GM21381 (cell line): ENCODE measurements at regions not wholly inside any gene's neighbourhood (a gene's known extent, or its start where the extent isn't known, plus 50 kb on each side); places are given as distances from the start of the nearest gene placed in this dataset.

Source experiments
- ATAC-seq: cut with Tn5 transposase; IDR thresholded peaks from one replicate; pipeline ENCODE4 v1.9.1; 2021; ENCODE audit warnings: mild to moderate bottlenecking, moderate library complexity; ENCODE audit not compliant: unreplicated experiment

DNA sequence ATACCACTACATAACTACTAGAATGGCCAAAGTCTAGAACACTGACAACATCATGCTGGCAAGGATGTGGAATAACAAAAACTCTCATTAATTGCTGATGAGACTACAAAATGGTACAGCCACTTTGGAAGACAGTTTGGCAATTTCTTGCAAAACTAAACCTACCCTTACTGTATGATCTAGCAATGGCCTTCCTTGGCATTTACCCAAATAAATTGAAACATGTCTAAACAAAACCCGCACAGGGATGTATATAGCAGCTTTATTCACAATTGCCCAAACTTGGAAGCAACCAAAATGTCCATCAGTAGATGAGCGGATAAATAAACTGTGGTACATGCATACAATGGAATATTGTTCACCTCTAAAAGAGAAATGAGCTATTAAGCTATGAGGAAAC, 87.9 kb upstream of the SLC24A5 start:
- no peak for ATAC-seq

DNA sequence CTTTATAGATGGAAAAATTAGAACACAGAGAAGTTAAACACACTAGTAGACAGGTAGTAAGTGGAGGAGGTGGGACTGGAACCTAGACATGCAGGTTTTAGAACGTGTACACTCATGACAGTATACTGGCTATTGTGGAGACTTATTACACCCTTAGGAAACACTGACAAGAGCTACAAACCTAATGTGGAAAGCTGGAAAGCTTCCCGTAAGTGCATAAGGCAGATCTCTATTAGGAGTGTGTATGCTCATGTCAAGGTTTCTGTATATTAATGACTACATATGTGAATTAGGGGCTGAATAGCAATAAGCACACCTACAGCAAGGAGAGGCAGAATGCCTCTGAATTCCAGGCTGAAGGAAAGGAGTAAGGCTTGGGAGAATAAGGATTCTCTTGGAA, 82.6 kb upstream of the SLC24A5 start:
- ATAC-seq, result no peak

DNA sequence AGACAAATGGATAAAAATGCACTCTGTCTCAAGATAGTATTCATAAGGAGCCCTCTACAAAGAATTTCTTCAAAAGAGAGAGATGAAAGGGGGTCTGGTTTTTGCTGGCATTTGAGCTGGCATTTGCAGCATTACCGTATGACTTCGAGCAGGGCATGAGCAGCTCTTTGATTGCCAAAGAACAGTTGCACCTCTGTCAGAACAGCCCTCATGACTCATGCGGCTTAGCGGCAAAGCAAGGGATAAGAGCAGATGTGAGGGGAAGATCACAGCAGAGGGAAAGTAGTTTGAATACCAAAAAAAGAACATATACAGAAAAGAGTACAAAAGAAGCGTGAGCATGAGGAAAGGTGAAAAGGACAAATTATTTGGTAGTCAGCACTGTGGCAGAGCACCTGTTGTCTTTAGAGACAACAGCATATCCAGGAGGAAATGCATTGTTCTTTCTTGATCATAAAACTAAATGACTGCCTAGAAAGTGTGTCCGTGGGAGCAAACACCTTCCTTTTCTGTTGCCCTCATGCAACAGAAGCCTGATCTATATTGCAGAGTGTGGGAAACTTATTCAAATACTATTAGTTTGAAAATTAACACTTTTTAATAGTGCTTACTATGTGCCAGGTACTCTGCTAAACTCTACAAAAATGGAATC, 80.5 kb upstream of the SLC24A5 start:
- no peak for ATAC-seq

DNA sequence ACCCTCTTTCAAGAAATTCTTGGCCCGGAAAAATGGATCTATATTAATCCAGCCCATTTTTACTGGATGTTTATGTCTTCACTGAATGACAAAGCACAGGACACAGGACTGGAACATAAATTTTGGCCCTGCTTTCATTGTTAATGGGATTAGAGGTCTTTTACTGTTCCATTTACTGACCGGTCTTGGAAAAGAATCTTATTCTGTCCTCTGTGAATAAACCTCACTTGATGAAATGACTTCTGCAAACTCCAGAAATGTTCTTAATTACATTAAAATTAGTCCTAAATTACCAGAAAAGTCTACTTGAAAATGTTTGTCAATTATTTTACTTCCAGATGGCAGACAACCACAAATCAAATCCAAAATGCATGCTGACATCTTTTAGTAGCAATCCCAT, 79.3 kb upstream of the SLC24A5 start:
- no peak for ATAC-seq

DNA sequence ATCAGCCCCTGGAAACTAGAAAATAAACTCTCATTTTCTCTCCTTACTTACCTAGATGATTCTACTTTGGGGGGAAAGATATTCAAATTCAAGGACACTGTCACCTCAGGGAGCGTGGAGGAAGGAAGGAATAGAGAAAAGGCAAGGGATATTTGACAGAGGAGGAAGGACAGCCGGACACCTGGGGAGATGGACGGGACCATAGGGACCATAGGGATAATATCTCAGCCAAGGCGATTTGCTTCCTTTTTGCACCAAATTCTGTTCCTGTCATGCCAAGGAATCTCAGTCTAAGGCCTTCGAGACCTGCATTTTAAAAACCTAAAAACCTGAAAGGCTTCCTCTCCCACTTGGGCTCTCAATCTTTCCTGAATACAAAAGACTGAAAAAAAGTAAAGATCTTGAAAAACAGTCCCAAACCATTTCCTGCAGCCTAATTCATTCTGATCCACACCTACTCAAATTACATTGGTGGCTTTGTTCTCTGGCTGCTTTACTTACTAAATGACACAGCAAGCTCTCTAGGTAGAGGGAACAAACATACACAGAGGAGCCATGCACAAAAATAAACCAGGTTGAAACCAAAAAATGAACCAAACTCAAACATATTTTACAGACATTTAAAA, 73.9 kb upstream of the SLC24A5 start:
- ATAC-seq, result no peak

DNA sequence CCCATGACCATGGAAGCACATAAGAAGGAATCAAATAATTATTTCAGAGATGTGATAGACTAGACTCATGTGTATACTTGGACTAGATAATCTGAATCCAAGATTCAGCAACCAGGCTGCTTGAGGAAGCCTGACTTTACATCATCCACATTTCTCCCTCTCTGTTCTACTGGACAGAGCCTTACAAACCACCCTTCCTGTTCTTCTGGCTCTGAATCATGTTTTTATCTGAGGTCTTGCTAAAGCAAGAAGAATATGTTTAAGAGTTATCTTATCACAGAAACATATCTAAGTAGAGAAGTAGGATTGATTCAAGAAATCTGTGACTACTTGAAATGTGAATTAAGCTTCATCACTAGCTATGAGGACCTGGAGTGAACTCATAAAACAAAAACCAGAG, 71.1 kb upstream of the SLC24A5 start:
- no peak for ATAC-seq

DNA sequence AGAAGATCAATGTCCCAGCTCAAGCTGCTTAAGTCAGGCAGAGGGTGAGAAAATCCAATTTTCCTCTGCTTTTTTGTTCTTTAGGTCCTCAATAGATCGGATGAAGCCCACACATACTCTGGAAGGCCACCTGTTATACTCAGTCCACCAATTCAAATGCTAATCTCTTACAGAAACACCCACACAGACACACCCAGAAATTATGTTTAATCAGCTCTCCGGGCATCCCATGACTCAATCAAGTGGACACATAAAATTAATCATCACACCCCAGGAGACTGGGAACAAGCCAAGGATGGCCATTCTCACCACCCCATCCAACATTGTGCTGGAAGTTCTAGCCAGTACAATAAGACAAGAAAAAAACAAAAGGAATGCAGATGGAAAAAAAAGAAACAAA, 67.8 kb upstream of the SLC24A5 start:
- ATAC-seq, result no peak

DNA sequence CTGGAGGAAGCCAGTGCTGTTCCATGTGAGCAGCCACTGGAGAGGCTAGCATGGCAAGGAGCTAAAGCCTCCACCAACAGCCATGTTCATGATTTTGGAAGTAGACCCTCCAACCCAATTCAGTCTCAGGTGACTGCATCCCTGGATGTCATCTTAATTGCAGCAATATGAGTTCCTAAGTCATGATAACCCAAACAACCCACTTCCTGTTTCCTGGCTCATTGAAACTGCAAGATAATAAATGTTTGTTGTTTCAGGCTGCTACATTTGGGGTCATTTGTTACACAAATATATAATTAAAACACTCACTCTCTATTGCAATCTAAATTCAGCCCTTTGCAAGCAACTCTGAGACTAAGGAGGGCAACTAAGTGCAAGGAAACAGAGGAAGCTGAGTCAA, 62.4 kb upstream of the SLC24A5 start:
- no peak for ATAC-seq

DNA sequence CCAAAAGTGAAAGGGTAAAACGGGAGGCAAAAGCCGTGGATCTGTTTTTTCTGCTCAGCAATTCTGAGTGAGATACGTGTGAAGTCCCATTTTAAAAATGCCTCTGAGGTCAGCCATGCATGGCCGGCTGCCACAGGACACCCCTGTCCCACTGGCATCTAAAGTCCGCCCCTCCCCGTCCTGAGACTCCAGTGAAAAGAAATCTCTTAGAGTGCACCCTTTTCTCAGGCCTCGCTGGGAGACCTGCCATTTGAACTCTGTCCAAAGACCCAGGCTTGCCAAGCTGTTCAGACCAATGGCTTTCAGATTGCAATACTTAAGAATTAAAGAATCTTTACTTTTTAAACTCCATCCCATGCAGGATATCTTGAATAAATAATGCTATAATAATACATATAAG, 61.0 kb upstream of the SLC24A5 start:
- ATAC-seq, result no peak

DNA sequence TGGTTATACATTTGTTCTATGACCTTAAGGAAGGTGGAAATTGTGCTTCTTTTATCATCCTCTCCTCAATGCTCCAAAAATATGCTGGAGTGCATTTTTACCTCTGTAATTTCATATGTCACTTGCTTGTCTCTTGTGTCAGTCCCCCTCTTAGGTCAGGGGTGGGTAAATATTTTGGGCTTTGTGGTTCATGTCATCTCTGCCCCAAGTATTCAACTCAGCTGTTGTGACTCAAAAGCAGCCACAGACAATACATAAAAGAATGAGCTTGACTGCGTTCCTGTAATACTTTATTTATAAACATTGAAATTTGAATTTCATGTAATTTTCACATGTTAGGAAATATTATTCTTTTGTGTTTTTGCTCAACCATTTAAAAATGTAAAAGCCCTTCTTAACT, 60.4 kb upstream of the SLC24A5 start:
- no peak for ATAC-seq

DNA sequence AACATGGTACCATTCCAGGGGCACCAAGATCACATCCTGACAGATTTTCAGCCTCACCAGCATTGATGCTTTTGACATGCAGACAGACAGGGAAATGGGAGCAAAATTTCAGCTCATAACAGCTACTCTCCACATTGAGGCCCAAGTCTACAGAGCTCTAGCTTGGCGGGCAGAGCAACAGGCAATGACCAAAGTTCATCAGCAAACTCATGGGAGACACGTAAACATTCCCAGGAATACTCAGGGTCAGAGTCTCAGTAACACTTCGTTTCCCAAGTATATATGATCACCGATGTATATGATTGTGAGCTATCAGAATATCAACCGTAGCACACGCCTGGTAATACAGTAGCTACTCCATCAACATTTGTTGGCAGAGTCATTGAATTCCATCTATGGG, 59.2 kb upstream of the SLC24A5 start:
- ATAC-seq, result no peak

DNA sequence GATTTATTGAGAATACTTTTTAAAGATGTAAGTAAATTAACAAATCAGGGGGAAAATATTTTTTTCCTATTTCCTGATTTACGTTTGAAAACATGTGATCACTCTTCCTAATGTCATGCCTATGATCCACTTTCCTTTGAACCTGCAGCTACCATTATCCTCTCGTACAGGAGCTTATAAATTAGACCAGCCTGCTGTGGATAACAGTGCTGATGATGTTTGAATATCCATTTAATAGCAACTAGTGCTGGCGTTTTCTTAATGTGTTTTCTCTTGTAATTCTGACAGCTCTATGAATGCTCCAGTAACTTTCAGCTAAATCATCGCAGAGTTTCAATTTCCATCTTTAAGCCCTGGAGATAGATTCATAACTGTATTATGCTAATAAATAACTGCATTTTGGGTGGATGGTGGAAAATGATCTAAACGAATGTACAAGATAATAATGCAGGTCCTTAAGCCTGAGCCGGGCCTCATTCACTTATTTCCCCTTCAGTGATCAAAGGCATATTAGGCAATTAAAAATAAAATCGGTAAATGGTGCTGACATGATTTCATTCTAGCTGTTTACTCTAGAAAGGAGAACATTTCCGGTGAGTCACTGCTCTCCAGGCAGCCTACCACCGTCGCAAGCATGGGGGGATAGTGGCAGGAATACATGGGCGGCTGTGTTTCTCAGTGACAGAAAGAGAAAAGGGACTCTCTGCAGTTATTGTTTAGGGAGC, 58.5 kb upstream of the SLC24A5 start:
- ATAC-seq, result no peak

DNA sequence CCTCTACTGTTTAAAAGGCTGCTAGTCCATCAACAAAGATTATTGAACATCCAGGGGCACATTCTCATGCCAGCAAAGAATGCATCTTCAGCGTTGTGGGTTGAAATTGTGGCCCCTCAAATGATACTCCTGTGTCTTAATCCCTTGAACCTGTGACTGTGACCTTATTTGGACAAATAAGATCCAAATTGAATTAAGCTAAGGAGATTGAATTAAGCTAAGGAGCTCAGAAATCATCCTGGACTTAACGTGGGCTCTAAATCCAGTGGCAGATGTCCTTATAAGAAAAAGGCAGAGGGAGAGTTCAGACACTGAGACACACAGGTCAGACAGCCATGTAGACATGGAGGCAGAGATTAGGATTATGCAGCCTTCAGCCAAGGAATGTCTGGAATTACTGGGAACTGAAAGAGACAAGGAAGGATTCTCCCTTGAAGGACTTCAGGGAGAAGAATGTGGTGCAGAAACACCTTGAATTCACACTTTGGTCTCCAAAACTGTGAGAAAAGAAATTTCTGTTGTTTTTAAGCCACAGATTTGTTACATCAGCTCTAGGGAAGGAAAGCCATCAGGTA, 57.3 kb upstream of the SLC24A5 start:
- no peak for ATAC-seq

DNA sequence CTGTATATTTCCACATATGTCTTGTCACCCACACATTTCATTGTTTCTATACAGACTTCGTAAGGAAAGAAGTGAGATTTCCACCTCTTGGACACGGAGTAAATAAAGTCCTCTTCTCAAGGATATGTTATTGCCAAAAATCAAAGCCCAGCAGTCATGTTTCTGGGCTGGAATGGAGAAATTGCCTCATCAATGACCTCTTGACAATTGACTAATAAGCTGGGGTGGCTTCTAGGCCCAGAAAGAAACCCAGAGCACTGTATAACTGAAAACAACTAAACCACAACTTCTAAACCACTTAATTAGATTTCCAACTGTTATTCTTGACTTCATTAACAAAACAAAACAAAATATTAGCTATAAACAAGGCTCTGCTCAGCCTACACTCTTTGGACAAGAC, 56.4 kb upstream of the SLC24A5 start:
- ATAC-seq, result no peak

DNA sequence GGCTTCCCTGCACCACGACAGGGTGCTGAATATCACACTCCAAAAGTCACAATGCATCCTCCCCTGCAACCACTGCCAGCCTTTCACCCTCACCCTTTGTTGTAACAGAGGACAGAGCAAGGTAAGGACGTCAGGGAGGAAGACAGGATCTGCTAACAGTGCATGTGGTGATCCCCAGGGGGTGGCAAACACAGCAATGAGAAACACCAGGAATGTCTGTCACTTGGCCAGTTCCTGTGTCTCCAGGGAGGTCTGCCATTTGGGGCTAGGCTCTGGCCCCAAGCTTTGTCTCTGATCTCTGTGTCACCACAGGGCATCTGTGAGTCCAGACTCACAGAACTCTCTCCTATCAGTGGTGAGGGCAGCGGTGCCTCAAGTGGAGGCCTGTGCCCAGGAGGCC, 54.3 kb upstream of the SLC24A5 start:
- ATAC-seq, result no peak
